ENCODE measurements at regions not wholly inside any gene's neighbourhood (a gene's known extent, or its start where the extent isn't known, plus 50 kb on each side); places are given as distances from the start of the nearest gene placed in this dataset.
A peak's percentile ranks its signal among the peaks of the same experiment; 100 is the strongest.

GRCh38 chr6:105639124-105639523 lies 236.2 kb upstream of the PREP start:
- DNase-seq = no peak

- no peak for DNase-seq
Observed at GRCh38 chr6:105633814-105634213, 230.9 kb upstream of the PREP start.

- DNase-seq = no peak
Observed at GRCh38 chr6:105628156-105628860, 225.4 kb upstream of the PREP start.

- DNase-seq = no peak
Observed at GRCh38 chr6:105626295-105627158, 223.6 kb upstream of the PREP start.

- DNase-seq = no peak
Observed at GRCh38 chr6:105624021-105624420, 221.1 kb upstream of the PREP start.

- no peak for DNase-seq
Observed at GRCh38 chr6:105622226-105622625, 219.3 kb upstream of the PREP start.

GRCh38 chr6:105621564-105622175 lies 218.8 kb upstream of the PREP start:
- DNase-seq = no peak

GRCh38 chr6:105620878-105621277 lies 218.0 kb upstream of the PREP start:
- no peak for DNase-seq

GRCh38 chr6:105619971-105620741 lies 217.3 kb upstream of the PREP start:
- DNase-seq = no peak

- DNase-seq = no peak
Observed at GRCh38 chr6:105618247-105618646, 215.4 kb upstream of the PREP start.

- DNase-seq = no peak
Observed at GRCh38 chr6:105616521-105616920, 213.6 kb upstream of the PREP start.

GRCh38 chr6:105611606-105612005 lies 208.7 kb upstream of the PREP start:
- DNase-seq = no peak

- DNase-seq = no peak
Observed at GRCh38 chr6:105609375-105609991, 206.6 kb upstream of the PREP start.

- no peak for DNase-seq
Observed at GRCh38 chr6:105608711-105609374, 206.0 kb upstream of the PREP start.

GRCh38 chr6:105607636-105608621 lies 205.0 kb upstream of the PREP start:
- DNase-seq = no peak

GRCh38 chr6:105606831-105607463 lies 204.1 kb upstream of the PREP start:
- no peak for DNase-seq

- no peak for DNase-seq
Observed at GRCh38 chr6:105604587-105604884, 201.7 kb upstream of the PREP start.

GRCh38 chr6:105603788-105604586 lies 201.1 kb upstream of the PREP start:
- no peak for DNase-seq

- peak; percentile 6 to 15 for DNase-seq
Observed at GRCh38 chr6:105601541-105602236, 198.8 kb upstream of the PREP start.
